ENCODE measurements at regions not wholly inside any gene's neighbourhood (a gene's known extent, or its start where the extent isn't known, plus 50 kb on each side); places are given as distances from the start of the nearest gene placed in this dataset.

GRCh38 chr21:30986965-30987364, 51.3 kb downstream of the KRTAP19-8 start:
- no peak for DNase-seq

- DNase-seq, result peak; percentile 20
Observed at GRCh38 chr21:30984889-30985288, 53.4 kb downstream of the KRTAP19-8 start.

- DNase-seq, result no peak
Observed at GRCh38 chr21:30981403-30981802, 56.9 kb downstream of the KRTAP19-8 start.

GRCh38 chr21:30979054-30979453, 59.2 kb downstream of the KRTAP19-8 start:
- no peak for DNase-seq

- no peak for DNase-seq
Observed at GRCh38 chr21:30964283-30964682, 74.0 kb downstream of the KRTAP19-8 start.

- DNase-seq, result no peak
Observed at GRCh38 chr21:30963502-30963901, 74.8 kb downstream of the KRTAP19-8 start.

GRCh38 chr21:30962013-30962412, 76.3 kb downstream of the KRTAP19-8 start:
- no peak for DNase-seq

GRCh38 chr21:30958741-30959140, 77.4 kb upstream of the KRTAP11-1 start:
- DNase-seq, result no peak

- DNase-seq, result no peak
Observed at GRCh38 chr21:30957010-30957409, 75.6 kb upstream of the KRTAP11-1 start.

- no peak for DNase-seq
Observed at GRCh38 chr21:30953605-30954004, 72.2 kb upstream of the KRTAP11-1 start.

GRCh38 chr21:30947141-30947540, 65.8 kb upstream of the KRTAP11-1 start:
- DNase-seq, result no peak

GRCh38 chr21:30943920-30944319, 62.5 kb upstream of the KRTAP11-1 start:
- DNase-seq, result no peak

GRCh38 chr21:30943243-30943642, 61.9 kb upstream of the KRTAP11-1 start:
- DNase-seq, result no peak

- DNase-seq, result no peak
Observed at GRCh38 chr21:30942192-30942591, 60.8 kb upstream of the KRTAP11-1 start.

- no peak for DNase-seq
Observed at GRCh38 chr21:30936207-30936606, 54.8 kb upstream of the KRTAP11-1 start.

GRCh38 chr21:30935889-30936168, 54.4 kb upstream of the KRTAP11-1 start:
- no peak for DNase-seq

- no peak for DNase-seq
Observed at GRCh38 chr21:30935121-30935888, 53.9 kb upstream of the KRTAP11-1 start.

GRCh38 chr21:30932686-30933085, 51.3 kb upstream of the KRTAP11-1 start:
- no peak for DNase-seq
